ENCODE measurements at regions not wholly inside any gene's neighbourhood (a gene's known extent, or its start where the extent isn't known, plus 50 kb on each side); places are given as distances from the start of the nearest gene placed in this dataset.

DNA sequence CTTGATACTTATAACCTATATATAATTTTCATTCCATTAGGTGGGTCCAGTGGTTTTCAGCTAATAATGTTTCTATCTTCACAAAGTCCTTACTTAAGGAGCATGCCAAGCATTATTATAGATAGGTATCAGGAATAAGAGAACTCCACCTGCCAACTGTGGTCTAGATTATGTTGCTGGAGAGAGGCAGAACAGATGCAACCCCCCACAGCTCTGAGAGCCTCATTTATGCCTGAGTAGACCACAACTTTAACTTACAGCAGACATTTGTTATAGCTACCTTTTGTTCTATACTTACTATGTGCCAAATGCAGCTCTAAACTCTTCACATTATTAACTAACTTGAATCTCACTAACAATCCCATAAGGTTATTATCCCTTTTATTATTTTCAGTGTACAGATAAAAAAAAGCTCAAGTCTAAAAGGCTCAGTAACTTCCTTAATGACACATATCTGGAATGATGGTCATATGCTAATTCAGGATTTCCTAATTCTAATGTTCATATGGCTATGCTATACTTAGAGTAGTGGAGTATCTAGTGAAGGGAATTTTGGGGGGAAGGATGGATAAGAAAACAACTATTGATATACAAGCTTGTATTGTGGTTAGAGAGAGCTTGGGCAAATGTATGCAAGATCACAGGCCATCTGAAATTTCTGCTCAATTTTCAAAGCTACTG, 119.1 kb upstream of the RND3 start:
- peak; percentile 11 for DNase-seq

DNA sequence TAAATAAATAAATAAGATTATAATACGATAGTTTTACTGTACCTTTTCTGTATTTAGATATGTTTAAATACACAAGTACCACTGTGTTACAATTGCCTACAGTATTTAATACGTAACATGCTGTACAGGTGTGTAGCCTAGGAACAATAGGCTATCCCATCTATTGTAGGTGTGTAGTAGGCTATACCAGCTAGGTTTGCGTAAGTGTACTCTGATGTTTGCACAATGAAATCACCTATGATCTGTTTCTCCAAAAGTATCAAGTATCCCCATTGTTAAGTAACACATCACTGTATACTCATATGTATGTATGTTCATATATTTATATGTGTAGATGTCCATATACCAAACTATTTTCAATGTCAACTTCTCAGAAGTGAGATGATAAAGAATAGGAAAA, 118.2 kb upstream of the RND3 start:
- DNase-seq: no peak

DNA sequence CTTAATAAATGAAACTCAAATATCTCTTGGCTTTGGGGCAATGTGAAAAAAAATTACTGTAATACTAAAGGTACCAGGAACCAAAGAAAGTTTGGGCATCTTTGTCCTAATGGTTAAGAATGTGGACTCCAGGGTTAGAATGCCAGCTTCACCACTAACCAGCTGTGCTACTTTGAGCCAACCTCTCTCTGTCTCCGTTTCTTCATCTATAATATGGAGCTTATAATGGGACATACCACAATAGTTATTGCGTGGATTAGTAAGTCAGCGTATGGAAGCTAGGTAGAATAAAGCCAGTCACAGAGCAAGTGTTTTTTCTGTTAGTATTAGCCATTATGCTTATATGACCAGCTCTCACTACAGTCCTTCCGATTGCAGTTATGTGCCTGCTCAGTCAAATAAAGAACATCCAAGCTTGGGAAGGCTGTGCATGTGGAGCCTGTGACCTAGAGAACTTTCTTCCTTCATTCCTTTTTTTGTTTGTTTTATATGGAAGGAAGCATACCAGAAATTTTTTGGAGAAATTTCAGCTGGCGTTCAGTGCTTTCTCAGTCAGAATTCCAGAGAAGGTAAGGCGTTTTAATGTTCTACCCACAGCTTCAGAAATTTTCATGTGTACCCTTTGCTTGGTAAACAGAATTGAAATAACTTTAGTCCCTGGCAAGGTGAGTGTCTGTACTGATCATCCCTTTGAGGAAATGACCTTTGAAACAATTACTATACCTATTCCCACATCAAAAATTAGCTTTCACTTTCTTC, 114.0 kb upstream of the RND3 start:
- no peak for DNase-seq

DNA sequence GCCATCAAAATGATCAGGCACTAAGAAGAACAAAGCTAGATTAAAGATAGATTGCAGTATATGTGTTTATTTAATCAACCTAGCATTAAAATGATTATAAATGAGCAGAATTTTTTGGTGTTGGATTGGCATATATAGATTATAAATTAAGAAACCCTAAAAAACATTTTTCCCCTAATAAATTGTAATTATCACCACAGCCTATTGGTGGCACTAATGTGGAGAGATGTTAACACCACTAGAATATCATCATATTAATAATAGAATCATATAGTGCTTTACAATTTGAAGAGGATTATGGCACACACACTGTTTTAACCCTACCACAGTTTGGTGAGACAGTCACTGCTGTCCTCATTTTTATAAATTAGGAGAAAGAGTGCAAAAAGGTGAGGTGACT, 112.4 kb upstream of the RND3 start:
- no peak for DNase-seq

DNA sequence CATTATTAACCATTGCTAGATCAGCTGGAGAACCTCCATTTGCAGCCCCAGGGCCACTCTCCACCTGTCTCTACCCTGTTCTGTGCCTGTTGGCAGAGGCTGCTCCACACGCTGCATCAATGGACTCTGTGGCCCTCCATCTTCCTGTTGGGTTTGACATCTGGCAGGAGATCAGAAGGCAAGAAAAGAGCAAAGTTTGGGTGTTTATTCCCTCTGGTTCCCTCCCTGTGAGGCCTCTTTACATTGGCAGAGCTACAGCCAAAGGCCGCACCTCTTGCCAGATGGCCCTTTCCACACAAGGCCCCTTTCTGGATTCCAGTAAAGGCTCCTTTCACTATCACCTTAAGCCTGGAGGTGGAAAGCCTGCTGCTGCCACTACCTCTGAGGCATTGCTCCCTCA, 110.9 kb upstream of the RND3 start:
- no peak for DNase-seq

DNA sequence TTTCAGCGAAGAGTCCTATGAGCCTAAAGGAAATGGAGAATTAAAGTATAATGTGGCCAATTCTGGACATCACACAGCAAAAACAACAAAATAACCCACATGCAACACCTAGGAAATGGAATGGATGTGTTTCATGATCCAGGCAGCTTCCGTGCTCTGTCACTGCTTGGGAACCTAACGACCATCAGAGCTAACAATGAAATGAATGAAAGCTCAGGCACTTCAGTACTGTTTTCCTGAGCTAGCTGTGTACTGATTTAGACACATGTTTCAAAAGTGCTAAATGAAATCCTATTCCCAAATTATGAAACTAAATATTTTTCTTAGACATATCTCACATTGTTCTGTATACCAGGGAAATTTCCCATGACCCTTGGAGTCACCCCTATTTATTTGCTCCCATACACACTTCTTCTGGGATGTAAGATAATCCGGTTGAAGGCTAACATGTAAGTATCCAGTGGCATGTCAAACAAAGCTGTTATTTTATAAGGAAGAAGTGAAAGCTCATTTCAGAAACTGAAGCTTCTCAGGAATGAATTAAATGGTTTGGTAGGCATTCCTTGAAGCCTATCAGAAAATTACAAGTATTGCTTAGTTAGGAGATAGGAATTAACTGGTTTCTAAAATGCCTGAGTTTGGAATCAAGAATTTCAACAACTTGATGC, 108.5 kb upstream of the RND3 start:
- DNase-seq: no peak

DNA sequence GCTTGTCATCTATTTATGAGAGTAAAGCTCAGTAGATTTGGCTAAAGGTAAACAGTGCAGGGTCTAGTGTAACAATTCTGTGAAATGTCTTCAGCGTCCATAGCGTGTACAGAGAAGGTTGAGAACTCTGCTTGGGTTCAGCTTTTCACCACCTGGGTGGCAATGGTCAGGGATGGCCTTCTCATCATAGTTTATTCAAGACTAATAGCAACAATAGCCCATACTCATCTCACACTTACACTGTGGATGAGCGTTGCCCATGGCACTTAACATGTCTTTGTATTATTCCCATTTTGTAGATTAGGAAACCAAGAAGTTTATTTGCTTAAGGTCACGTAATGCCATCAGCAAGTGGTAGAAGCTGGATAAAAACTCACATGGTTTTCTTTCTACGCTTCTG, 106.8 kb upstream of the RND3 start:
- DNase-seq: no peak

DNA sequence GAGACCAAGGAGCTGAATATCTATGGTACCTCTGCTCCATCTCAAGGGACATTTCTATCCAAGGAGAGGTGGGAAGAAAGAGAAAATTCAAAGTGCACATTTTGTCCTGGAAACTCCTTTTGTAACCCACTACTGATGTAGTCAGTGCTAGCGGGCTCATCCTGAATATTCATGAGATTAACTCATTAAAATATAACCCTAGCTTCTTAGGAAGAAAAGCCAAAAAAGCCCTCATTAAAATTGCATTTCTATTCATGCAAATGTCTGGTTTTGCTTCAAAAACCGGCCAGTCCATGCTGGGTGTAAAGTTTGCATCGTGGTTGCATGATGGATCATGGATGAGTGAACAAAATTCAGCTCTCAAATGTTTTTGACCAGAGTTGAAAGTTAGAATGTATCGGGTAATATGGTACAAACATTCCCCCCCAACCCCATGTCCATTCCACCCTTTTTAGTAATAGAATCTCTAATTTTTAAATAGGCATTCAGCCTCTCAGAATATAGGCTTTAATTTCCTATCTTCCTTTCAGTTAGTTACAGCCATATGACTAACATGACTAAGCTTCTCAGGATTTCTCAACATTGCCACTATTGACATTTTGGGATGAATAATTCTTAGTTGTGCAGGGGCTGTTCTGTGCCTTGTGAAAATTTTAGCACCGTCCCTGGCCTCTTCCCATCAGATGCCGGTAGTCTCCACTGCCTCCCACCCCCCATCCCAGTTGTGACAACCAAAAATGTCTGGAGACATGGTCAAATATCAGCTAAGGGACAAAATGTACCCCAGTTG, 104.2 kb upstream of the RND3 start:
- no peak for DNase-seq

DNA sequence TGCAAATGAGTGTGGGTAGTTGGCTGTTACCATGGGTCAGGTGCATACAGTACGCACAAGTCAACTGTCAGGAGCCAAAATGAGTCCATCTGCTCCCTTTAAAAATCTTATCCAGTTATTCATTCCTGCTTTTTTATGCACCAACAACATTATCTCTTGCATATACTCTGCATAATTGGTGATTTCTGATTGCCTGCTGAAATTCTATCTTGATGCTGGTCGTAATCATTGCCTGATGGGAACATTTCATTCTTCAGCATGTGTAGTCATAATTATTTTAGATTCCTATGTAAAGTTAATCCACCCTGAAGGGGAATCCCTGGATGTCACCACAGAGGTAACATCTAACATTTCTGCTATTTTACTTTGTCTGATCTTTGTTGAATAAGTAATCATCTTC, 102.2 kb upstream of the RND3 start:
- DNase-seq: no peak

DNA sequence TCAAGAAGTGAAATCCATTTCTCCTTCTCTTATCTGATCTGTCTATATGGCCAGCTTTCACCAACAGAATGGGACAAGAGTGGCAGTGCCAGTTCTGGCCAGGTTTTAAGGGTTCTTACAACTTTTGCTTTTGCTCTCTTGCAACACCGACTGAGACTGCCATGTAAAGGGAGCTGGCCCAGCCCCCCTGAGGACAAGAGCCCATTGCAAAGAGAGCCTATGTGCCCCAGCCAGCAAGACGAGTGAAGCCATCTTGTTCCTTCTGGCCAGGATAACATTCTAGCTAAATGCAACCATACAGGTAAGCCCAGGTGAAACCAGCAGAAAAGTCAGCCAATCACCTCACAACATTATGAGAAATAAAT, 101.0 kb upstream of the RND3 start:
- DNase-seq: no peak

DNA sequence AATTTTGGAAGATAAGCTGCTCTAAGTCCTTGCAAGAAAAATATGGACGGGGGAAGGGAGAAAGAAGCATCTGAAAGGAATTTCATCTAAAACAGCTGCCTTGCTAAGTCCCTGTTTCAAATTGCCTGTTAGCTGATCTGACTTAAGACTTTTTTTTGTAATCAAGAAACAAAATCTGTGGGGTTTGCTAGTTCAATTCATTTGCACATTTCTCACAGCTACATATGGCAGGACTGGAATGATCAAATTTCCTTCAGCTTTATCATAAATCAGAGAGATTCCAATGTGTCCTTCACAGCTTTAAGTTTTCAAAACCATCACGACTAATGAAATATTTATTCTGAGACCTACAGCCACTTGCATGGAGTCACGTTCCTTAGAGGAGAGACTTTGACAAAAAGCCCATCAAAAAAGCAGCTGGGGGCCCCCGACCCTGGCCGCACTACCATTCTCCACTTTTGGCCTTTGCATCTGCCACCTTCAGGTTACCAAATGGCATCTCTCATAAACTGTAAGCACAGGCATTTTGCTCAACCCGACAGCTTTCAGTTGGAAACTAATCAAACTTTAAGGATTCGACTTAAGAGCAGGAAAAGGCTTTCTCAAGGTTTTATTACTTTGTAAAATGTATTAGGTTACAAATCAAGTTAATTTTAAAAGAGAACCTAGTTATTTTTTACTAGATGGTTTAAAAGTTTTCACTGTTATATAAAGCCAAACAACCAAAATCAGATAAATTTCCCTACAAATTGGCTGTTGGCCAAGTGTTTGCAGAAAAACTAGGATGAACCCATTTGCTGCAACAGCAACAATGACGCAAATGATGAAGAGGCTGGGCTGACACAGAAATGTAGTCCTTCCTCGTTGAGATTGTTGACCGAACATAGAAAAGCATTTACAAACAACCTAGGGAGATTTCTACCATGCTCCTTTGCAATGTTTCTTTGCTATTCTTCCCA, 100.4 kb upstream of the RND3 start:
- no peak for DNase-seq

DNA sequence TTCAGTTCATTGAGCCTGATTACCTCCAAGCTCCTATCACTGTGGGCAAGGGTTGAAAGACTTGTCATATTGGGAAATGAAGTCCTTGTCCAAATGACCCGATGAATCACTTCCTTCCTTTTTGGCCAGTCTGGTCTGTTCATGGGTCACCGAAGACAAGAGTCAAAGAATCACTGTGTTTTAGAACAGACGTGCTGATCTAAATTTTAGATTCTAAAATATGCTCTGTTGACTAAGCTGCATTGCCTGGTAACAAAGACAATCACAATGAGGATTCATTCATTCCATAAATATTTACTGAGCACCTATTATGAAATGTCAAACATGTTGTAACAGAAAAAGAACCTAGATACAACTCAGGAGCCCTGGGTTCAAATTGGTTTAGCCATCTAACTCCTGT, 99.4 kb upstream of the RND3 start:
- peak; percentile 32 for DNase-seq

DNA sequence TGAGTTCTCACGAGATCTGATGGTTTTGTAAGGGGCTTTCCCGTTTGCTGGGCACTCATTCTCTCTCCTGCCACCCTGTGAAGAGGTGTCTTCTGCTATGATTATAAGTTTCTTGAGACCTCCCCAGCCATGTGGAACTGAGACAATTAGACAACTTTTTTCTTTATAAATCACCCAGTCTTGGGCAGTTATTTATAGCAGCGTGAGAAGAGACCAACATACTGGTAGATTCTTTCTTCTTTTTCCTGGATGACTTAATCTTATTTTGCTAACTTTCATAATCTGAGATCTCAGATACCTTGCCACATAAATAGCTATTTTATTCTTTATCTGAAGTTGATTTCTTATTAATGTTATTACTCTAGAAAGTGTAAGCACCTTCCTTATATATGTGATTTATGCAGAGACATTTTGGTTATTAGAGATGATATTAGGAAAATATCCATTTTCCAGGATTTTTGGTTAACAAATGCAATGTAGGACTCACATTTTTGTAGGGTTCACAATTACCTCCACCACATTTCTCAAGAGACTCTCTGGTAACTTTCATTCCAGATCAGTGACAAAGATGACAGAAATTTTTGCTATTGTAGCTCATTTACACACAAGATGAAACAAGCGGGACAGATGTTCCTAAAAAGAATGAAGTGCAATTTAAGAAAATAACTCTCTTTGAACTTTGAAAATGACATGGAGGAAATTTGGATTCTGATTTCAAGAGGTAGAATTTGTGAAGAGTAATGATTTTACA, 97.9 kb upstream of the RND3 start:
- DNase-seq: no peak

DNA sequence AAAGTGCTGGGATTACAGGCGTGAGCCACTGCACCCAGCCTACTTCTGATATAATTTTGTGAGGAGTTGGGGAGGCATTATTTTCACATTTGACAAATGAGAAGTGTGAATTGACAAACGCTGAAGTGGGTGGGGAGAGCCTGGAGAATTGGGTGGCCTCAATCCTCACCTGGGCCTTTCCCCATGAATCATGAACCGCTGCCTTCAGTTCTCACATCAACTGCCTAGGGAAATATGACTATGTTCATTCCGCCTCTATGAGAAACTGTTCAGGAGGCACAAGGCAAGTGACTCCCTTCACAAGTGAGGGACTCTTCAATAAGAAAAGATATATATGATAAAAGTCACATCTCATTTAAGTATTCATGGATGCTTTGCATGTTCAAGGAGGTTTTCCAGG, 96.6 kb upstream of the RND3 start:
- no peak for DNase-seq

DNA sequence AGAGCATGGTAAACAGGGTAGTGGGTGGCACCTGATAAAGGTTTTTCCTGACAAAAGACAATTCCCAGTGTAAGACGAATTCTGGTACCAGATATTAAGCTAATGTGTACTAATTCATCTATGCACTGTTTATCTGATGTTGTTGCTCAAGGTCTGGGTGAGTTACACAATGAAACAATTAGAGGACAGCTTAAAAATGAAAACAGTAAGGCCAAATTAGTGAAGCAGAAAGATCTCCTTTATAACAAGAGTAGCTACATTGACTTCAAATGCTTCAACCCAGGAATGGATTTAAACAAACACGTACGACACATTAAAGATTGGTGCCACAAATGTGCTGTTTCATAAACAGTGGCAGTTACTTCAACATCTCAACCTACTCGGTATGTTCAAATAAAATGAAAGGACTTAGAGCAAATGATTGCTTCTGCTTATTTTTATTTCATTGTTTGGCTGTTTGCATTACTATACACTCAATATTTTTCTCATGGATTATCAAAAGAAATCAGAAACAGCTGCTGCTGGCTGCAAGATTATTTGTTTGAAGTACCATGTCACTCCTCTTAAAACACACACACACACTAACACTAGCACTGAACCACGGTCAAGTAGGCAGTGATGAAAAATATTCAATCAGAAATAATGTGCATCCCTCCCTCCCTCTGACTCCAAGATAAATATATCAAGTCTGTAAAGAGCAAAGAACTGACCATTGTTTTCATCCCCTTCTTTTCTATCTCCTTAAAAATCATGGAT, 94.4 kb upstream of the RND3 start:
- DNase-seq: no peak

DNA sequence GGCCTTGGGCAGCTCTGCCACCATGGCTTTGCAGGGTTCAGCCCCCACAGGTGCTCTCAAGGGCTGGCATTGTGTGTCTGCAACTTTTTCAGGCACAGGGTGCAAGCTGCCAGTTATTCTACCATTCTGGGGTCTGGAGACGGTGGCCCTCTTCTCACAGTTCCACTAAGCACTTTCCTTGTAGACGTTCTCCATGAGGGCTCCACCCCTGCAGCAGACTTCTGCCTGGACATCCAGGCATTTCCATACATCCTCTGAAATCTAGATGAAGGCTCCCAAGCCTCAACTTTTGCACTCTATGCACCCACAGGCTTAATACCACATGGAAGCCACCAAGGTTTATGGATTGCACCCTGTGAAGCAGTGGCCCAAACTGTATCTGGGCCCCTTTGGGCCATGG, 91.0 kb upstream of the RND3 start:
- DNase-seq: no peak

DNA sequence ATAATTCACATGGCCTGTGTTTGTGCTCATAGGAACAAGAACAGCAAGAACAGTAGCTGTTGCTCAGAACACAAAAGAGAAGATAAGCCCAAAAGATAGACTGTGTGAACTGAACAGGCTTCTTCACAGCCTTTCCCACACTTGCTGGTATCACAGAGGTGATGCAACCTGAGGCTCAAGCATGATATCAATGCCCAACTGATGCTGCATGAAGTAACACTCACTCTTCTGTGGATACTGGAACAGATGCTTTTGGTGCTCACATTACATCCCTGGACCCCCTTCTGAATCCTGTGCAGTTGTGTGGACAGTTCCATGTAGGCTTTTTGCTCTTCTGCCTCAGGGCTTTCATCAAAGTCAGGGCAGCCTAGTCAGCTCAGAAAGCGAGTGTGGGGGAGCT, 88.4 kb upstream of the RND3 start:
- no peak for DNase-seq

DNA sequence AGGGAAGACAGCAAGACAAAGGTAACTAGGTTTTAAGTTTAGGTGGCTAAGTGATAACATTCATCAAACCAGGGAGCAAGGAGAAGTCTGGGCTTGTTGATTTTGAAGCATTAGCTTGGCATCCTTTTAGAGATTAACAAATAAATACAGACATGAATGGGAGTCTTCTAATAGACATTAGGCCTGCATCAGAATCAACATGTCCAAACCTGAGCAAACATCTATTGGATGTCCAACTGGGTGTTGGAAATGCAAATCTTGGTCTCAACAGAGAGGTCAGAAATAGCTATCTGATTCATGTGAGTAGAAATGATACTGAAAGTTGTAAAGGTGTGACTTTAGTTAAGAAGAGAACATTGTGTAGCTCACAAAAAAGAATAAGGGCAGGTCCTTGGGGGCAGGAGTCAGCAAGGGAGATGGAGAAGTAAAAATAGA, 85.5 kb upstream of the RND3 start:
- no peak for DNase-seq

DNA sequence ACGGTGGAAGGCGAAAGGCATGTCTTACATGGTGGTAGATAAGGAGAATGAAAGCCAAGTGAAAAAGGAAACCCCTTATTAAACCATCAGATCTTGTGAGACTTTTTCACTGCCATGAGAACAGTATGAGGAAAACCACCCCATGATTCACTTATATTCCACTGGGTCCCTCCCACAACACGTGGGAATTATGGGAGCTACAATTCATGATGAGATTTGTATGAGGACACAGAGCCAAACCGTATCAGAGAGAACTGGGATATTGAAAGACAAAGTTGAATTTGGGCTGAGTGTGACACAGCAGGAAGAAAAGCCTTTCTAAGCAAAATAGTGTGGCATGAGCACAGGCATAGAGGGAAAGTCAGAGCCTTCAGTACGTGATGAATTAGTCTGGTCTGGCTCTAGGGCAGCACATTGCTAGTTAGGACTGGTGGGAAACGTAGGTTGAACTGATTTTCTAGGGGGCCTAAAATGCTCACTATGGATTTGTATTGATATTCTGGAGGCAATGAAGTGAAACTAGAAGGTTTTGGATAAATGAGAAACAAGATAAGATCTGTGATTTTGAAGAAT, 84.8 kb upstream of the RND3 start:
- DNase-seq: no peak

DNA sequence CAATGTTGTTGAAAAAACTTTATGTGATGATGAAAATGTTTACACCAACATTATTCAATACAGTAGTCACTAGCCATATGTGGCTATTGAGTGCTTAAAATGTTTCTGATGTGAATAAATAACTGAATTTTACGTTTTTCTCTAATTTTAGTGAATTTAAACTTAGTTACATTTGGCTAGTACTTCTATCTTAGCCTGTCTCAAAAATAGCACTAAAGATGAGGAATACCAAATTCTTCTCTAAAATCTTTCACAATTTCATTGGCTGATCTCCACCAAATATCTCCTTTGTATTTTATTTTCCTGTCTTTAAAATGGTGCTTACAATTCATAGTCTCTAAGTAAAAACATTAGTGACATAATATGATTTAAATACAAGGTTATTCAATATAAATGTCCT, 83.7 kb upstream of the RND3 start:
- DNase-seq: no peak

All from inflammatory macrophage treated with lipopolysaccharide for 4 hours (primary cell).